ENCODE measurements at regions not wholly inside any gene's neighbourhood (a gene's known extent, or its start where the extent isn't known, plus 50 kb on each side); places are given as distances from the start of the nearest gene placed in this dataset.

- intact Hi-C loops (cut with DNase I) = no loop called here
- no peak for TF ChIP-seq POLR2A (IDR thresholded peaks at IDR 0.05)
- TF ChIP-seq, protein P1, sequence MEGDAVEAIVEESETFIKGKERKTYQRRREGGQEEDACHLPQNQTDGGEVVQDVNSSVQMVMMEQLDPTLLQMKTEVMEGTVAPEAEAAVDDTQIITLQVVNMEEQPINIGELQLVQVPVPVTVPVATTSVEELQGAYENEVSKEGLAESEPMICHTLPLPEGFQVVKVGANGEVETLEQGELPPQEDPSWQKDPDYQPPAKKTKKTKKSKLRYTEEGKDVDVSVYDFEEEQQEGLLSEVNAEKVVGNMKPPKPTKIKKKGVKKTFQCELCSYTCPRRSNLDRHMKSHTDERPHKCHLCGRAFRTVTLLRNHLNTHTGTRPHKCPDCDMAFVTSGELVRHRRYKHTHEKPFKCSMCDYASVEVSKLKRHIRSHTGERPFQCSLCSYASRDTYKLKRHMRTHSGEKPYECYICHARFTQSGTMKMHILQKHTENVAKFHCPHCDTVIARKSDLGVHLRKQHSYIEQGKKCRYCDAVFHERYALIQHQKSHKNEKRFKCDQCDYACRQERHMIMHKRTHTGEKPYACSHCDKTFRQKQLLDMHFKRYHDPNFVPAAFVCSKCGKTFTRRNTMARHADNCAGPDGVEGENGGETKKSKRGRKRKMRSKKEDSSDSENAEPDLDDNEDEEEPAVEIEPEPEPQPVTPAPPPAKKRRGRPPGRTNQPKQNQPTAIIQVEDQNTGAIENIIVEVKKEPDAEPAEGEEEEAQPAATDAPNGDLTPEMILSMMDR (IDR thresholded peaks at IDR 0.05) = no peak
- Histone ChIP-seq H3K4me3 (no peak overlapping the region), H3K27ac (no peak overlapping the region), H3K27me3 (no peaks in the 10 kb centered on the region), H3K36me3 (replicated peaks in 1 of 2) (no peaks in the 10 kb centered on the region), H3K9me3 (replicated peaks in 1 of 3) (no peaks in the 10 kb centered on the region), H3K4me1 (replicated peaks in 1 of 2) (no peaks in the 10 kb centered on the region)
- 0 to 56% (median 50%) methylated on average over 1 of the region's 1 CpG for WGBS, 4 donors
- no peak for DNase-seq
Observed at GRCh38 chr2:57504787-57505186, 541.8 kb upstream of the VRK2 start.

- no peak for DNase-seq
- H3K9me3 ChIP-seq (replicated peaks in 1 of 3) = no peaks in the 10 kb centered on the region
- no peak overlapping the region for H3K4me3 ChIP-seq
- no peak overlapping the region for H3K27ac ChIP-seq
- H3K4me1 ChIP-seq (replicated peaks in 1 of 2) = no peaks in the 10 kb centered on the region
- 55 to 90% (median 84%) methylated on average over 2 of the region's 2 CpGs for WGBS, 4 donors
- intact Hi-C loops (cut with DNase I) = no loop called here
- no peaks in the 10 kb centered on the region for H3K36me3 ChIP-seq (replicated peaks in 1 of 2)
- no peak for TF ChIP-seq POLR2A (IDR thresholded peaks at IDR 0.05)
- no peaks in the 10 kb centered on the region for H3K27me3 ChIP-seq
Observed at GRCh38 chr2:57509189-57509588, 537.4 kb upstream of the VRK2 start.

- Histone ChIP-seq H3K4me1 (replicated peaks in 1 of 2) (no peaks in the 10 kb centered on the region), H3K36me3 (replicated peaks in 1 of 2) (no peaks in the 10 kb centered on the region), H3K27me3 (no peaks in the 10 kb centered on the region), H3K27ac (no peak overlapping the region), H3K4me3 (no peak overlapping the region), H3K9me3 (replicated peaks in 1 of 3) (no peaks in the 10 kb centered on the region)
- WGBS, 4 donors = 64 to 89% (median 84%) methylated on average over 4 of the region's 4 CpGs
- TF ChIP-seq, protein P1 (IDR thresholded peaks at IDR 0.05) = no peak
- TF ChIP-seq POLR2A (IDR thresholded peaks at IDR 0.05) = no peak
- DNase-seq = no peak
- intact Hi-C loops (cut with DNase I) = loop anchor here in 1 of 2 donors (5.0 kb wide), 1 partner anchor 1323 kb away; no protein-coding TSS in a partner anchor
Observed at GRCh38 chr2:57510704-57511103, 535.9 kb upstream of the VRK2 start.

- intact Hi-C loops (cut with DNase I) = no loop called here
- no peaks in the 10 kb centered on the region for H3K9me3 ChIP-seq (replicated peaks in 1 of 3)
Observed at GRCh38 chr2:57515366-57515765, 531.2 kb upstream of the VRK2 start.

More at GRCh38 chr2:57515366-57515765, 531.2 kb upstream of the VRK2 start:
- no peaks in the 10 kb centered on the region for H3K36me3 ChIP-seq (replicated peaks in 1 of 2)
- H3K4me3 ChIP-seq = no peak overlapping the region
- H3K4me1 ChIP-seq (replicated peaks in 1 of 2) = no peaks in the 10 kb centered on the region
- no peaks in the 10 kb centered on the region for H3K27me3 ChIP-seq
- WGBS, 4 donors = 56 to 68% (median 61%) methylated on average over 3 of the region's 3 CpGs
- no peak for TF ChIP-seq POLR2A (IDR thresholded peaks at IDR 0.05)
- TF ChIP-seq, protein P1 (IDR thresholded peaks at IDR 0.05) = no peak
- no peak for DNase-seq
- no peak overlapping the region for H3K27ac ChIP-seq
